ENCODE measurements at regions not wholly inside any gene's neighbourhood (a gene's known extent, or its start where the extent isn't known, plus 50 kb on each side); places are given as distances from the start of the nearest gene placed in this dataset.

DNA sequence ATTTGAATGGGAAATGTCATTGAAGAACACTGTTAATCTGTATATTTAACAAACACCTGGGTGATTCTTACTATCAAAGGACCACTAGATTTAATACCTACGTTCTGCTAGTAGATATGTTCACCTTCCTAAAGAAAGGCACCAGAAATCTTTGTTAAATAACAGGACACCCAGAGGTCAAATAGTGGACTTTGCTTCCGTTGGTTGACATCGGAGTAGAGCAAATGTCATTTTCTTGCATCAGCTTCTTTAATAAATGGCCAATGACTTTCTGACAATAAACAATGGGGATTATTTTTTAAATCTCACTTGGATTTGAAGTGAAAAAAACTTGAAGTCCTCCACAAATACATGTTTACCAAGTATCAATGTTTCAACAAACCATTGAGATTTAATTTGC, 111.1 kb downstream of the LACC1 start:
- peaks cover 0 to 13% of the 10 kb centered on the region in 2 donors for H3K4me1 ChIP-seq
- no peaks in the 10 kb centered on the region for H3K27me3 ChIP-seq
- no peaks in the 10 kb centered on the region for H3K36me3 ChIP-seq
- H3K4me3 ChIP-seq, result no peak overlapping the region
- peaks cover 0 to 9% of the 10 kb centered on the region in 2 donors for H3K9me3 ChIP-seq
- DNase-seq (ENCODE audit: low spot score), result no peak
- no peak overlapping the region for H3K27ac ChIP-seq
- TF ChIP-seq, protein P1, sequence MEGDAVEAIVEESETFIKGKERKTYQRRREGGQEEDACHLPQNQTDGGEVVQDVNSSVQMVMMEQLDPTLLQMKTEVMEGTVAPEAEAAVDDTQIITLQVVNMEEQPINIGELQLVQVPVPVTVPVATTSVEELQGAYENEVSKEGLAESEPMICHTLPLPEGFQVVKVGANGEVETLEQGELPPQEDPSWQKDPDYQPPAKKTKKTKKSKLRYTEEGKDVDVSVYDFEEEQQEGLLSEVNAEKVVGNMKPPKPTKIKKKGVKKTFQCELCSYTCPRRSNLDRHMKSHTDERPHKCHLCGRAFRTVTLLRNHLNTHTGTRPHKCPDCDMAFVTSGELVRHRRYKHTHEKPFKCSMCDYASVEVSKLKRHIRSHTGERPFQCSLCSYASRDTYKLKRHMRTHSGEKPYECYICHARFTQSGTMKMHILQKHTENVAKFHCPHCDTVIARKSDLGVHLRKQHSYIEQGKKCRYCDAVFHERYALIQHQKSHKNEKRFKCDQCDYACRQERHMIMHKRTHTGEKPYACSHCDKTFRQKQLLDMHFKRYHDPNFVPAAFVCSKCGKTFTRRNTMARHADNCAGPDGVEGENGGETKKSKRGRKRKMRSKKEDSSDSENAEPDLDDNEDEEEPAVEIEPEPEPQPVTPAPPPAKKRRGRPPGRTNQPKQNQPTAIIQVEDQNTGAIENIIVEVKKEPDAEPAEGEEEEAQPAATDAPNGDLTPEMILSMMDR (IDR thresholded peaks at IDR 0.05), result no peak

DNA sequence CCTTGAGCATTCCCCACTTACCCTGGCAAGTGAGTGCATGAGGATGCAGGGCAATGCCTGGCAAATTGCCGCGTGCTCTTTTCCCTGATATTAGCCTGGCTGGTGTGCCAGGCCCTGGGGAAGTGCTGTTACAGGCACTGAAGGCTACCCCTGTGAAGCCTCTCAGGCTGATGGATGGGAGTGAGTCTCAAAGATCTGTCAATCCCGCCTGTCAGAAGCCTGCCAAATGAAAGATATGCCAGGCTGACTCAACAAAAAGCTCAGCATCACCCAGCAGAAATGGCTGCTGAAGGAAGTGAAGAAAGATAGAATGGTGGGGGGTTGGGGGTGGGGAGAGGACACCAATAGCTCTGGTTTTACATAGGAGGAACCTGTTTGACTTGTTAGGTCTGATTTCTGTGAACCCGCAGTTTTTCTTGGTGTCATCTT, 112.1 kb downstream of the LACC1 start:
- TF ChIP-seq, protein P1 (IDR thresholded peaks at IDR 0.05), result no peak
- H3K4me3 ChIP-seq, result no peak overlapping the region
- H3K36me3 ChIP-seq, result no peaks in the 10 kb centered on the region
- DNase-seq (ENCODE audit: low spot score), result no peak
- H3K9me3 ChIP-seq, result peaks cover 0 to 9% of the 10 kb centered on the region in 2 donors
- H3K4me1 ChIP-seq, result peaks cover 0 to 4% of the 10 kb centered on the region in 2 donors
- H3K27ac ChIP-seq, result no peak overlapping the region
- H3K27me3 ChIP-seq, result no peaks in the 10 kb centered on the region

DNA sequence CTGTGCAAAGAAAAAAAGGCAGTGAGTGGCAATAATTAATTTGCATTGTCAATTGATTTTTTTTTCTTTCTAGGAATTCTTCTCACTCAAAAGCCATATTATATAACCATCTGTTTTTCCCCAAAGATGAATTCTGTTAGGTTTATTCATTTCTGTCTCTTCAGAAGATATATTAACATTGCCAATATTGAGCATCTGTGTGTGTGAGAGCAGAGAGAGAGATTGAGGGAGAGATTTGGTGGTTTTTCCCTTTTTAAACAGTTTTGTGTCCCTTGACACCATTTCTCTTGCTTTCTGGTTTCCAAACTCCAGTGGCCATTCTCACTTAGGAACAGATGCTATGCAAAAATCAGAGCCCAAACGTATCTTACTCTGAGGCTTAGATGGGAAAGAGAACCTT, 112.5 kb downstream of the LACC1 start:
- Histone ChIP-seq H3K36me3 (no peaks in the 10 kb centered on the region), H3K9me3 (peaks cover 0 to 9% of the 10 kb centered on the region in 2 donors), H3K27ac (no peak overlapping the region), H3K27me3 (no peaks in the 10 kb centered on the region), H3K4me3 (no peak overlapping the region), H3K4me1 (peaks cover 0 to under 1% of the 10 kb centered on the region in 2 donors)
- DNase-seq (ENCODE audit: low spot score), result no peak
- TF ChIP-seq, protein P1 (IDR thresholded peaks at IDR 0.05), result no peak

DNA sequence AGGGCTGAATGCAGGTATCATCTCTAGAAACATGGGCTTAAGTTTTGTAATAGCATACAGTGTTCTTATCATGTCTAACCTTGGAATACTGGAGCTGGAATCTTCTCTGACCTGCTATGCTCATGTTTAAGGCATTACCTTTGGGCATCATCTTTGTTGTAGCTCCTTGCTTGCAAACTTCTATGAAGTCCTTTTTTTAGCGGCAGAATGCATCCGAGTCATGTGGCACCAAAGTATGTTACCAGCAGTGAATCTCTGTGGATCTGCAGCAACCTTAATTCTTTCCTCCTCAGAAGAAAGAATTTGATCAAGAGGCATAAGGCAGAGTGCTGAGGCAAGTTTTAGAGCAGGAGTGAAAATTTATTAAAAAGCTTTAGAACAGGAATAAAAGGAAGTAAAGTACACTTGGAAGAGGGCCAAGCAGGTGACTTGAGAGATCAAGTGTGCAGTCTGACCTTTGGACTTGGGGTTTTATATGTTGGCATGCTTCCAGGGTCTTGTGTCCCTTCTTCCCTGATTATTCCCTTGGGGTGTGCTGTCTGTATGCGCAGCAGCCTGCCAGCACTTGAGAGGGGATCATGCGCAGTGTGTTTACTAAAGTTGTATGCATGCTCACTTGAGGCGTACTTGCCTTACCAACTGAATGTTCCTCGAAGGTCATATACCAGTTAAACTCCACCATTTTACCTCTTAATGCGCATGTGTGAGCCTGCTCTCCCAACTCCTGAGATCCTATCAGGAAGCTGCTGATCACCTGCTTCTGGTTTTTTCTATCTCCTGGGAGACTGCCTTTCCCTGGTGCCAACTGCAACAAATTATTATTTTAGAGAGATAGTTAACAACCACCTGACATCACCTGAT, 115.5 kb downstream of the LACC1 start:
- Histone ChIP-seq H3K36me3 (no peaks in the 10 kb centered on the region), H3K4me1 (no peaks in the 10 kb centered on the region), H3K9me3 (peaks cover 0 to 9% of the 10 kb centered on the region in 2 donors), H3K27me3 (no peaks in the 10 kb centered on the region), H3K4me3 (no peak overlapping the region), H3K27ac (no peak overlapping the region)
- no peak for DNase-seq (ENCODE audit: low spot score)
- TF ChIP-seq, protein P1 (IDR thresholded peaks at IDR 0.05), result no peak

DNA sequence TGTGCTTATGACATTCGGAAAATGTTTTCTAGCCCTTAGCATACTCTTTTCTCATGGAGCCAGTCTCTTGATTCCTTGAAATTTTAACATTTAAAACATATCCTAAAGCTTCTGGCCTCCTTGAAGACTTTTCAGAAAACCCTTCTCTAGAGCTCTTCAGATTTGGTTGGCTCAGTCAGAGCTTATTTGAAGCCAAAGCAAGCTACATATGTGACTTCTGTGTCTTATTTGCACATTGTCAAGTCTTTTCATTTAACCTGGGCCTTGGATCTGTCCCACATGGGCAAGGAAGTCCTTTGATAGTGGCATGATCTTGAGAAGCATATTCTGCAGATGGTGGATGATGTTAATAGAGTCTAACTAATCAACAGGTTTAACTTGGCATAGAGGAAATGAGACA, 116.5 kb downstream of the LACC1 start:
- Histone ChIP-seq H3K36me3 (no peaks in the 10 kb centered on the region), H3K4me1 (no peaks in the 10 kb centered on the region), H3K27me3 (no peaks in the 10 kb centered on the region), H3K4me3 (no peak overlapping the region), H3K9me3 (peaks cover 0 to 9% of the 10 kb centered on the region in 2 donors), H3K27ac (no peak overlapping the region)
- TF ChIP-seq, protein P1 (IDR thresholded peaks at IDR 0.05), result no peak
- no peak for DNase-seq (ENCODE audit: low spot score)
